Mucosa of rectum (tissue), 2 donors: ENCODE measurements at regions not wholly inside any gene's neighbourhood (a gene's known extent, or its start where the extent isn't known, plus 50 kb on each side); places are given as distances from the start of the nearest gene placed in this dataset.

Experiments
- H3K27ac ChIP-seq, 2 donors: one replicate each; pipeline ENCODE4 v1.7.0; 2013; ENCODE audit warnings: inconsistent platforms in 2 of 2, low read depth in 2 of 2, low read length in 2 of 2
- H3K27me3 ChIP-seq, 2 donors: one replicate each; pipeline ENCODE4 v1.7.0; 2013; ENCODE audit warnings: low read length in 2 of 2; ENCODE audit not compliant: control insufficient read depth in 2 of 2, insufficient read depth in 2 of 2
- H3K36me3 ChIP-seq, 2 donors: one replicate each; pipeline ENCODE4 v1.7.0; 2013; ENCODE audit warnings: low read length in 2 of 2; ENCODE audit not compliant: control insufficient read depth in 2 of 2, insufficient read depth in 2 of 2
- H3K4me1 ChIP-seq, 2 donors: one replicate each; pipeline ENCODE4 v1.7.0; 2013; ENCODE audit warnings: low read length in 2 of 2, mild to moderate bottlenecking in 1 of 2; ENCODE audit not compliant: control insufficient read depth in 2 of 2, insufficient read depth in 2 of 2
- H3K4me3 ChIP-seq, 2 donors: one replicate each; pipeline ENCODE4 v1.7.0; 2013; ENCODE audit warnings: low read length in 2 of 2
- H3K9ac ChIP-seq, 2 donors: one replicate each; pipeline ENCODE4 v1.7.0; 2013; ENCODE audit warnings: low read length in 2 of 2, low read depth in 1 of 2, mild to moderate bottlenecking in 1 of 2
- H3K9me3 ChIP-seq, 2 donors: one replicate each; pipeline ENCODE4 v1.7.0; 2013; ENCODE audit warnings: low read length in 2 of 2; ENCODE audit not compliant: control insufficient read depth in 2 of 2
- donor health status: healthy.
- donor health status: Normal muscosa, but diverticular disease.

DNA sequence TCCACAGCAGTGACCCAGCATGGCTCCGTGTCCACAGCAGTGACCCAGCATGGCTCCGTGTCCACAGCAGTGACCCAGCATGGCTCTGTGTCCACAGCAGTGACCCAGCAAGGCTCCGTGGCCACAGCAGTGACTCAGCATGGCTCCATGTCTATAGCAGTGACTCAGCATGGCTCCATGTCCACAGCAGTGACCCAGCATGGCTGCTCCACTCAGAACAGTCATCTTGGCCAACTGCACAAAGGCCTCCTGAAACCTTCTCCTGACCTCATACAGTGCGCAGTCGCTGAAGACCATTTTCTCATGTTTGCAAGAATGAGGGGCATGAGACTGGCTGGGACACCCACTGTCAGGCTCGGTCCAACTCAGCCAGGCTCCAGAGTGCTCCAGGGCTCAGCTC is 333.4 kb upstream of the RAB6C start:
- Histone ChIP-seq H3K4me3 (no peak overlapping the region), H3K4me1 (no peaks in the 10 kb centered on the region), H3K9me3 (no peaks in the 10 kb centered on the region), H3K27me3 (no peaks in the 10 kb centered on the region), H3K9ac (no peak overlapping the region), H3K27ac (no peak overlapping the region), H3K36me3 (no peaks in the 10 kb centered on the region)

GRCh38 chr2:129653246-129653645 is 326.2 kb upstream of the RAB6C start:
- Histone ChIP-seq H3K27me3 (peaks cover 0 to 2% of the 10 kb centered on the region in 2 donors), H3K4me3 (no peak overlapping the region), H3K36me3 (no peaks in the 10 kb centered on the region), H3K9ac (no peak overlapping the region), H3K9me3 (no peaks in the 10 kb centered on the region), H3K27ac (no peak overlapping the region), H3K4me1 (no peaks in the 10 kb centered on the region)

DNA sequence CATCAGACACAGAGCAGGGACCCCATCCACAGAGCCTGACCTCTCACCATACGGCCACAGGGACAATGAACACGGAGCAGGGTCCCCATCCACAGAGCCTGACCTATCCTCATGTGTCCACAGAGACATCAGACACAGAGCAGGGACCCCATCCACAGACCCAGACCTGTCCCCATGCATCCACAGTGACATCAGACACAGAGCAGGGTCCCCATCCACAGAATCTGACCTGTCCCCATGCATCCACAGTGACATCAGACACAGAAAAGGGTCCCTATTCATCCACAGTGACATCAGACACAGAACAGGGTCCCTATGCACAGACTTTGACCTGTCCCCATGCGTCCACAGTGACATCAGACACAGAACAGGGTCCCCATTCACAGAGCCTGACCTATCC is 325.1 kb upstream of the RAB6C start:
- Histone ChIP-seq H3K9ac (no peak overlapping the region), H3K9me3 (no peaks in the 10 kb centered on the region), H3K36me3 (no peaks in the 10 kb centered on the region), H3K4me1 (no peaks in the 10 kb centered on the region), H3K4me3 (no peak overlapping the region), H3K27me3 (peaks cover 0 to 2% of the 10 kb centered on the region in 2 donors), H3K27ac (no peak overlapping the region)

- no peaks in the 10 kb centered on the region for H3K9me3 ChIP-seq
- no peak overlapping the region for H3K27ac ChIP-seq
- H3K4me3 ChIP-seq = no peak overlapping the region
- no peaks in the 10 kb centered on the region for H3K4me1 ChIP-seq
- no peak overlapping the region for H3K9ac ChIP-seq
- H3K27me3 ChIP-seq = peaks cover 0 to 2% of the 10 kb centered on the region in 2 donors
- H3K36me3 ChIP-seq = no peaks in the 10 kb centered on the region
These were observed 323.3 kb upstream of the RAB6C start for GRCh38 chr2:129656081-129656598.

- no peaks in the 10 kb centered on the region for H3K4me1 ChIP-seq
- H3K9me3 ChIP-seq = no peaks in the 10 kb centered on the region
- no peaks in the 10 kb centered on the region for H3K36me3 ChIP-seq
- peaks cover 0 to 2% of the 10 kb centered on the region in 2 donors for H3K27me3 ChIP-seq
- H3K4me3 ChIP-seq = no peak overlapping the region
- no peak overlapping the region for H3K9ac ChIP-seq
- H3K27ac ChIP-seq = no peak overlapping the region
These were observed 321.0 kb upstream of the RAB6C start for GRCh38 chr2:129658430-129658829.

DNA sequence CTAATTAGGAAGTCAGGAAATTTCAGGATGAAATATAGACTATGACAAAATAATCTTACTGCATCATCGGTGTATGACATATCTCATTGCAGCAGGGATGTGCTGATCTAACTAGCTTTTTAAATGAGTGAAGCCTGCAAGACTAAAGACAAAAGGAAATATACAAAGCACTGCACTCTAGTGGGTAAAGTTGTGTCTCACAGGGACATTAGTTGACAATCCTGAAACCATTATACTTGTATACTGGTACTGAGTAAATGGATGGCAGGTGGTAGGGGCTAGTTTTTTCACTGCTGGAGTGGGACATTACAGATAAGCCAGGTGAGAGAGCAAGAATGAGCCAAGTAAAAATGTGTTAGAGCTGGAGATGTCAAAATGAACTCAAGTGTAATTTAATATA is 317.5 kb upstream of the RAB6C start:
- Histone ChIP-seq H3K9me3 (no peaks in the 10 kb centered on the region), H3K36me3 (no peaks in the 10 kb centered on the region), H3K27me3 (no peaks in the 10 kb centered on the region), H3K27ac (no peak overlapping the region), H3K4me3 (no peak overlapping the region), H3K4me1 (no peaks in the 10 kb centered on the region), H3K9ac (no peak overlapping the region)

DNA sequence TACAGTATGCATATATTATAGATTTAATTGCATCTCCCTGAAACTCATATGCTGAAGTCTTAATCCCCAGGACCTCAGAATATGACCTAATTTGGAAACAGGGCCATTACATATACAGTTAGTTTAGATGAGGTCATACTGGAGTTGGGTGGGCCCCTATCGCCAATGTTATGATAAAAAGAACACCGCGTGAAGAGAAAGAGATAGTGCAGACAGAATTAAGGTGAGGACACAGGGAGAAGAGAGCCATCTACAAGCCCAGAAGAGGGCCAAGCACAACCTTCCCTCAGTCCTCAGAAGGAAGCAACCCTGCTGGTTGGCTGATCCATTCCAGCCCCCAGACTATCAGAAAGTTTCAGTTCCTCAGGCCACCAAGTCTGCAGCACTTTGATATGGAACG is 311.9 kb upstream of the RAB6C start:
- H3K4me3 ChIP-seq = no peak overlapping the region

DNA sequence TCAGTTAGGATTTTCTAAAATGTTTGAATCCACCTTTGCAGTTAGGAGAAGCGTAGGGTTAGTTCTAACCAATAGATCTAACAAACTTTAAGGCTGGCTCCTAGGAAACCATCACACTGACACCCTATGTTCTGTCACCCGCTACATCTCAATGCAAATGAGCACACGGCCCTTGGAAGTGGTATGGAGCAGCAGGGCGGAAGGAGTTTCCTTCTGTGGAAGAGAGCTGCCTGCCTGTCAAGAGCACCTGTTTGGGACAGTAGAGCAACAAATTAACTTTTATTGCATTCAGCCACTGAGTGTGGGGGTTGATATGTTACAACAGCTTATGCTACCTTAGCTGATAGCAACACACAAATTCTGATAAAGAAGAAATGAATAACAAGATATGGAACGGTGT is 306.9 kb upstream of the RAB6C start:
- Histone ChIP-seq H3K9me3 (no peaks in the 10 kb centered on the region), H3K36me3 (no peaks in the 10 kb centered on the region), H3K4me1 (no peaks in the 10 kb centered on the region), H3K4me3 (no peak overlapping the region), H3K9ac (no peak overlapping the region), H3K27ac (no peak overlapping the region), H3K27me3 (no peaks in the 10 kb centered on the region)

More for the DNA sequence above, 311.9 kb upstream of the RAB6C start:
- H3K36me3 ChIP-seq = no peaks in the 10 kb centered on the region
- no peaks in the 10 kb centered on the region for H3K9me3 ChIP-seq
- no peaks in the 10 kb centered on the region for H3K4me1 ChIP-seq
- no peak overlapping the region for H3K9ac ChIP-seq
- H3K27ac ChIP-seq = no peak overlapping the region
- no peaks in the 10 kb centered on the region for H3K27me3 ChIP-seq

GRCh38 chr2:129673234-129673633 is 306.2 kb upstream of the RAB6C start:
- Histone ChIP-seq H3K4me1 (no peaks in the 10 kb centered on the region), H3K9ac (no peak overlapping the region), H3K4me3 (no peak overlapping the region), H3K27me3 (no peaks in the 10 kb centered on the region), H3K36me3 (no peaks in the 10 kb centered on the region), H3K27ac (no peak overlapping the region), H3K9me3 (no peaks in the 10 kb centered on the region)

DNA sequence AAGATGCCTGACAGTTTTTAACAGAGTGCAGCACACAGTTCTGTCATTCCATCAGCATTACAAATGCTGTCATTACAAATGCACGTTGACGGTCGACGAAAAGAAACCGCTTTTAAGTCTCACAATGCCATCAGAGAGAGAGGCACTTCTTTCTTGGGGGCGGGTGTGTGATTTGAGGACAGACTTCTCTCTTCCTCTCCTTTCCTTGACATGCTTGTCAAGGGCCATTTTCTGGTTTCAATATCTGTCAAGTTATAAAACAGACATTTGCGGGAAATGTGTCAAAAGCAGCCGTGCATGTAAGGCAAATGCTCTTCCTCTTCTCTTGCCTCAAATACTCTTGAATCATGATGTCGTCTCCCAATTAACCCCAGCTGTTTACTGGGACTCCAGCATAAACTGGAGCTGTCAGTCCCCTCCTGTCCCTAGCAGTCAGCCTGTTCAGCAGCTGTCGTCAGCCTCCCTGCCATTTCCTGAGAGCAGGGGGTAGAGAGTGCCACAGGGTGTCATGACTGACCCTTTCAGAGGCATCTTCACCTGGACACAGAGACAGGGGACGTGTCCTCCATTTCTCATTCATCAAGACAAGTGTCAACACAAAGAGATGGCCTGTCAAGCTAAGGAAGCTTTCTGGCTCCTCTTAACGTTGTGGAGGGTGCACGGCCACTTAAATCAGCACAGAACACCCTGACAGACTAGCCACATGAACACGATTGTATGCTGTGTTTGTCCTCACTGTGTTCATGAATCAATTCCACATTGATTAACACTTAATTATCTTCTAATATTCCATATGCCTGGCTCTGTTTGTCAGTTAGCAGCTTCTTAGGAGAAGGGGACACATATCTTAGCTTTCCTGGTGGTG is 305.4 kb upstream of the RAB6C start:
- H3K4me3 ChIP-seq = no peak overlapping the region
- H3K9ac ChIP-seq = no peak overlapping the region
- H3K36me3 ChIP-seq = no peaks in the 10 kb centered on the region
- no peaks in the 10 kb centered on the region for H3K9me3 ChIP-seq
- H3K4me1 ChIP-seq = no peaks in the 10 kb centered on the region
- no peaks in the 10 kb centered on the region for H3K27me3 ChIP-seq
- no peak overlapping the region for H3K27ac ChIP-seq
